ENCODE measurements at regions not wholly inside any gene's neighbourhood (a gene's known extent, or its start where the extent isn't known, plus 50 kb on each side); places are given as distances from the start of the nearest gene placed in this dataset.

DNA sequence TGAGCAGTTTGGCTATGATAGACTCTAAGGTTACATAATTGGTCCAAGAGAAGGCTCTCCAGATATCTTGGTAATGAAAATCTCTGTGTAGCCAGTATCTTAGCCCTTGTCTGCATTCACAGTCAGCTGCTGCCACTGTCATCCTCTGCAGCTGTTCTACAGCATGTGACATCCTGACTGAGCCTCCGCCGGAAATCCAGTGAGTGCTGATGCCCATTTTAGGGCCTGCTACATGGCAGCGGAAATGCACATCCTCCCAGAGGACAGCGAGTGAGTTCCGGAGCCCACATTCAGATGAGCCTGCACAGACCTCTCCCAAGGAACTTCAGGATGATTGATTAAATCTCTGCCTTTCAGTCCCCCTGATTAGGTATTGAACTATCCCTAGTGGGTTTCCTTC, 237.1 kb downstream of the HHIPL2 start:
- Histone ChIP-seq H3K9me3 (no peaks in the 10 kb centered on the region), H3K27ac (peak overlapping the region in 7 of 8 donors; percentile 43 to 66 (median 61)), H3K4me3 (no peak overlapping the region), H3K36me3 (no peaks in the 10 kb centered on the region), H3K27me3 (replicated peaks in 1 of 7) (no peaks in the 10 kb centered on the region), H3K4me1 (peaks cover 0 to 13% (median 0%) of the 10 kb centered on the region in 6 donors)
- 52 to 77% (median 65%) methylated on average over 5 of the region's 5 CpGs for WGBS, 5 donors
- peak; percentile 81 for DNase-seq
- intact Hi-C loops (cut with DNase I; ENCODE audit: low total_unique reads) = no loop called here
- TF ChIP-seq POLR2AphosphoS5 (IDR thresholded peaks at IDR 0.05) = peak in 2 of 3 donors; percentile 68 to 71
- TF ChIP-seq POLR2A (IDR thresholded peaks at IDR 0.05) = no peak

DNA sequence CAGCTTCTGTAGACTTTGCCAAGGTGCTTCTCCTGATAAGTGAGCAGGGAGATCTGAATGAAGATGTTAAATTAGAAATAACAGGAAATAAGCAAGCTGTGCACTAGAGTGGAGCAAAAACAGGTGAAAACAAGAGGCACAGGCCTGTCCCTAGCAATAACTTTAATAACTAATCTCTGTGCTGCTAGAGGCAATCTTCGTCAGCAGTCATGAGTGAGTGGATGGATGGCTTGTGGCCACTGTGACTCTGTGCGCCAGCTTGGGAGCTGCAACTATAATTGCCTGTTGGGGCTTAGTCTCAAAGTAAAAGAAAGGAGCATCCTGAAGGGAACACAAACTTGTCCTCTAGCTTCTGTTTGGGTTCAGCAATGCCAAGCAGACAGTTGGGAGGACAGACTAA, 240.3 kb downstream of the HHIPL2 start:
- peaks cover 0 to 13% (median 0%) of the 10 kb centered on the region in 6 donors for H3K4me1 ChIP-seq
- no peaks in the 10 kb centered on the region for H3K36me3 ChIP-seq
- TF ChIP-seq, protein P1, sequence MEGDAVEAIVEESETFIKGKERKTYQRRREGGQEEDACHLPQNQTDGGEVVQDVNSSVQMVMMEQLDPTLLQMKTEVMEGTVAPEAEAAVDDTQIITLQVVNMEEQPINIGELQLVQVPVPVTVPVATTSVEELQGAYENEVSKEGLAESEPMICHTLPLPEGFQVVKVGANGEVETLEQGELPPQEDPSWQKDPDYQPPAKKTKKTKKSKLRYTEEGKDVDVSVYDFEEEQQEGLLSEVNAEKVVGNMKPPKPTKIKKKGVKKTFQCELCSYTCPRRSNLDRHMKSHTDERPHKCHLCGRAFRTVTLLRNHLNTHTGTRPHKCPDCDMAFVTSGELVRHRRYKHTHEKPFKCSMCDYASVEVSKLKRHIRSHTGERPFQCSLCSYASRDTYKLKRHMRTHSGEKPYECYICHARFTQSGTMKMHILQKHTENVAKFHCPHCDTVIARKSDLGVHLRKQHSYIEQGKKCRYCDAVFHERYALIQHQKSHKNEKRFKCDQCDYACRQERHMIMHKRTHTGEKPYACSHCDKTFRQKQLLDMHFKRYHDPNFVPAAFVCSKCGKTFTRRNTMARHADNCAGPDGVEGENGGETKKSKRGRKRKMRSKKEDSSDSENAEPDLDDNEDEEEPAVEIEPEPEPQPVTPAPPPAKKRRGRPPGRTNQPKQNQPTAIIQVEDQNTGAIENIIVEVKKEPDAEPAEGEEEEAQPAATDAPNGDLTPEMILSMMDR (IDR thresholded peaks at IDR 0.05 in 8 of 11, conservative IDR thresholded peaks at IDR 0.05 in 3 of 11) = no peak
- no peak for TF ChIP-seq POLR2AphosphoS5 (IDR thresholded peaks at IDR 0.05)
- TF ChIP-seq POLR2A (IDR thresholded peaks at IDR 0.05) = no peak
- H3K27me3 ChIP-seq (replicated peaks in 1 of 7) = no peaks in the 10 kb centered on the region
- no peak overlapping the region for H3K27ac ChIP-seq
- intact Hi-C loops (cut with DNase I; ENCODE audit: low total_unique reads) = no loop called here
- no peak overlapping the region for H3K4me3 ChIP-seq
- DNase-seq = no peak
- H3K9me3 ChIP-seq = no peaks in the 10 kb centered on the region
- 44 to 70% (median 45%) methylated on average over 2 of the region's 2 CpGs for WGBS, 5 donors

DNA sequence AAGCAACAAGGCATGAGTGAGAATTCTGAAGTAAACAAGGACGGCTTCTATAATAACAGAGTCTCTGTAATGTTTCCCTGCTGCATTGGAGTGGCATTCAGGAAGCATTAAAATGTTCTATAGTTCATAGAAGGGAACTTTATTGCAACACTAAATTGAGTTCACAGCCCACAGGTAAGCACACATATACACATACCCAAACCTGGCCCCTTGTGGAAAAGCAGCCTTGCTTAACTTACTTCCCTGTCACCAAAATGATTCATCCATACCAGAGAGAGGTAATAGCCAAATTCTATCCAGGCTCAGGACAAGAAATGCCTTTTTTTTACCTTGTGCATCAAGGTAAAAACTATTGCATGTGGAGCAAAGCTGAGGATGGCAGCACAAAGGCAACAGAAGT, 241.4 kb downstream of the HHIPL2 start:
- intact Hi-C loops (cut with DNase I; ENCODE audit: low total_unique reads) = no loop called here
- no peaks in the 10 kb centered on the region for H3K36me3 ChIP-seq
- no peak overlapping the region for H3K4me3 ChIP-seq
- no peaks in the 10 kb centered on the region for H3K27me3 ChIP-seq (replicated peaks in 1 of 7)
- no peak for TF ChIP-seq POLR2AphosphoS5 (IDR thresholded peaks at IDR 0.05)
- no peak for TF ChIP-seq POLR2A (IDR thresholded peaks at IDR 0.05)
- TF ChIP-seq, protein P1 (IDR thresholded peaks at IDR 0.05 in 8 of 11, conservative IDR thresholded peaks at IDR 0.05 in 3 of 11) = no peak
- no peak overlapping the region for H3K27ac ChIP-seq
- WGBS, 5 donors = 86 to 96% (median 93%) methylated on average over 1 of the region's 1 CpG
- H3K9me3 ChIP-seq = no peaks in the 10 kb centered on the region
- peaks cover 0 to 13% (median 0%) of the 10 kb centered on the region in 6 donors for H3K4me1 ChIP-seq
- DNase-seq = no peak

DNA sequence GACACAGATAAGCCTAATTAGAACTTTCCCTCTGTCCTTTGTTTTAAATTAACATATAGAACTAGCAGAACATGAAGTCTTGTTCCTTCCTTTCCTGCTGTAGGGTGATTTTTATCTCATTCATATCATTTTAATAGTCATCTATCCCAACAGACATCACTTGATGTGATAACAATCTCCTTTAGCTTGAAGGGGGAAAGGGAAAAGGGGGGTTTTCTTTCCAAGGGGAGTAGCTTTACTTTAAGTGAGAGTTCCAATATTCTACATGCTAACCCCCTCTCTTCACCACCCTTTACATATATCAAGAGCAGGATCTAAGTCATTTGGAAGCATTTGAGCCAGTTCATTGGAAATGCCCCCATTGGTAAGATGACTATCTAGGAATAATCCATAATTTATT, 241.9 kb downstream of the HHIPL2 start:
- TF ChIP-seq POLR2A (IDR thresholded peaks at IDR 0.05) (no peak), POLR2AphosphoS5 (IDR thresholded peaks at IDR 0.05) (no peak)
- TF ChIP-seq, protein P1 (IDR thresholded peaks at IDR 0.05 in 8 of 11, conservative IDR thresholded peaks at IDR 0.05 in 3 of 11) = no peak
- H3K9me3 ChIP-seq = no peaks in the 10 kb centered on the region
- no peaks in the 10 kb centered on the region for H3K27me3 ChIP-seq (replicated peaks in 1 of 7)
- no peaks in the 10 kb centered on the region for H3K36me3 ChIP-seq
- no peak overlapping the region for H3K27ac ChIP-seq
- intact Hi-C loops (cut with DNase I; ENCODE audit: low total_unique reads) = no loop called here
- peaks cover 0 to 8% (median 0%) of the 10 kb centered on the region in 6 donors for H3K4me1 ChIP-seq
- no peak for DNase-seq
- H3K4me3 ChIP-seq = no peak overlapping the region

DNA sequence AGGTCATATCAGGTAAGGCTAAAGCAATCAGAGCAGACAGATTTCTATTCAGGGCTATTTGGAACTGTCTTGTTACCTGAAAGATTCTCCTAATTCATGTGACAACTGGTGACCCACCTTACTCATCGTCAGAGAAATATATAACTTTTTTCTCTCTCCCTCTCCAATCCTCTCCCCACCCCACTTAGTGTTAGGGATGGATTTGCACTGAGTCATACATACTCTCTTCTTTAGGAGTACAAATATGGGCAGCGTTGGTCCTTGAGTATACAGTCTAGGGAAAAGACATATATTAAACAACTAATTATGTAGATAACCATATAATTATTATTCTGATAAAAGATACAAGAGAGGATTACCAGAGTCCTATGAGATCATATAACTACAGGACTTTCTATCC, 246.3 kb downstream of the HHIPL2 start:
- no peaks in the 10 kb centered on the region for H3K4me1 ChIP-seq
- no peak for DNase-seq
- TF ChIP-seq, protein P1 (IDR thresholded peaks at IDR 0.05 in 8 of 11, conservative IDR thresholded peaks at IDR 0.05 in 3 of 11) = no peak
- H3K27ac ChIP-seq = no peak overlapping the region
- no peaks in the 10 kb centered on the region for H3K27me3 ChIP-seq (replicated peaks in 1 of 7)
- H3K36me3 ChIP-seq = no peaks in the 10 kb centered on the region
- peaks cover 0 to 35% (median 16%) of the 10 kb centered on the region in 8 donors for H3K9me3 ChIP-seq
- no peak overlapping the region for H3K4me3 ChIP-seq
- intact Hi-C loops (cut with DNase I; ENCODE audit: low total_unique reads) = no loop called here
- 82 to 95% (median 88%) methylated on average over 2 of the region's 2 CpGs for WGBS, 5 donors
